Keratinocyte (primary cell): ENCODE measurements at regions not wholly inside any gene's neighbourhood (a gene's known extent, or its start where the extent isn't known, plus 50 kb on each side); places are given as distances from the start of the nearest gene placed in this dataset.

Experiments
- DNase-seq: peaks from one replicate; pipeline ENCODE4 v3.0.0-alpha.2; 2011; ENCODE audit warnings: low read depth, missing footprints, low spot score
- FAIRE-seq: peaks from 2 replicates; lab custom pipeline; 2011; peaks lifted over from hg19 to GRCh38; lab: Jason Lieb, UNC
- H2AFZ ChIP-seq: 2 replicates; pipeline ENCODE4 v1.6.0; 2012; ENCODE audit warnings: low read length, control low read depth, inconsistent platforms; ENCODE audit not compliant: control insufficient read depth
- H3K27ac ChIP-seq: 2 replicates; pipeline ENCODE4 v1.5.1; 2011; ENCODE audit warnings: low read length; ENCODE audit not compliant: control insufficient read depth, insufficient read depth
- H3K27me3 ChIP-seq: 3 replicates; pipeline ENCODE4 v1.6.0; 2011; ENCODE audit warnings: low read length; ENCODE audit not compliant: control insufficient read depth, insufficient read depth; ENCODE audit errors: extremely low read depth
- H3K36me3 ChIP-seq, 2 experiments: 2 replicates in 1 of 2; 3 replicates in 1 of 2; pipeline ENCODE4 v1.5.1; 2011; ENCODE audit warnings: low read length in 2 of 2, mild to moderate bottlenecking in 1 of 2; ENCODE audit not compliant: control insufficient read depth in 2 of 2, insufficient read depth in 2 of 2; ENCODE audit errors: extremely low read depth in 1 of 2
- H3K4me1 ChIP-seq: 3 replicates; pipeline ENCODE4 v1.5.1; 2011; ENCODE audit warnings: low read length; ENCODE audit not compliant: control insufficient read depth, insufficient read depth; ENCODE audit errors: extremely low read depth
- H3K4me2 ChIP-seq: 3 replicates; pipeline ENCODE4 v1.6.0; 2011; ENCODE audit warnings: low read depth, low read length; ENCODE audit not compliant: control insufficient read depth, insufficient read depth; ENCODE audit errors: extremely low read depth
- H3K4me3 ChIP-seq, 3 experiments: fragments of 200-600 bp in 1 of 3; sonication (generic) in 1 of 3; 2 replicates in 2 of 3; 3 replicates in 1 of 3; pipeline ENCODE4 v1.5.1; 2011 to 2016; ENCODE audit warnings: low read length in 3 of 3, mild to moderate bottlenecking in 3 of 3, control low read depth in 2 of 3, inconsistent platforms in 1 of 3, low read depth in 1 of 3, mixed read lengths in 1 of 3, mixed run types in 1 of 3, moderate library complexity in 1 of 3; ENCODE audit not compliant: control insufficient read depth in 2 of 3, insufficient read depth in 2 of 3; ENCODE audit errors: extremely low read depth in 1 of 3
- H3K79me2 ChIP-seq: 2 replicates; pipeline ENCODE4 v1.6.0; 2012; ENCODE audit warnings: low read length; ENCODE audit not compliant: control insufficient read depth, insufficient read depth
- H3K9ac ChIP-seq: 3 replicates; pipeline ENCODE4 v1.6.0; 2011; ENCODE audit warnings: low read length; ENCODE audit not compliant: control insufficient read depth, insufficient read depth; ENCODE audit errors: extremely low read depth
- H3K9me1 ChIP-seq: 3 replicates; pipeline ENCODE4 v1.6.0; 2011; ENCODE audit warnings: low read length; ENCODE audit not compliant: control insufficient read depth, insufficient read depth; ENCODE audit errors: extremely low read depth
- H3K9me3 ChIP-seq: 2 replicates; pipeline ENCODE4 v1.5.1; 2012; ENCODE audit warnings: low read depth, low read length; ENCODE audit not compliant: control insufficient read depth
- H4K20me1 ChIP-seq: 3 replicates; pipeline ENCODE4 v1.6.0; 2011; ENCODE audit warnings: low read length; ENCODE audit not compliant: control insufficient read depth, insufficient read depth; ENCODE audit errors: extremely low read depth
- CTCF ChIP-seq, 3 experiments: IDR thresholded peaks in 1 of 3; conservative IDR thresholded peaks in 1 of 3; optimal IDR thresholded peaks in 1 of 3; 2 replicates in 2 of 3; 3 replicates in 1 of 3; pipeline versions ENCODE3 to v1.5.1; 2011; ENCODE audit warnings: low read length in 3 of 3, mild to moderate bottlenecking in 3 of 3, moderate library complexity in 2 of 3, control low read depth in 1 of 3, inconsistent platforms in 1 of 3; ENCODE audit not compliant: insufficient read depth in 2 of 3; ENCODE audit errors: extremely low read depth in 1 of 3
- EZH2 ChIP-seq: IDR thresholded peaks from one replicate; pipeline ENCODE4 v1.6.1; 2012; ENCODE audit warnings: inconsistent platforms, mild to moderate bottlenecking, low read length, moderate library complexity
- dilution Hi-C: fragments of 300-500 bp; cut with MboI; formaldehyde crosslinking; loops from one replicate; pipeline ENCODE4 v1.7.0; 2020; ENCODE audit warnings: low sequenced_read_pairs; ENCODE audit not compliant: extremely low pct_ligation_motif_present

DNA sequence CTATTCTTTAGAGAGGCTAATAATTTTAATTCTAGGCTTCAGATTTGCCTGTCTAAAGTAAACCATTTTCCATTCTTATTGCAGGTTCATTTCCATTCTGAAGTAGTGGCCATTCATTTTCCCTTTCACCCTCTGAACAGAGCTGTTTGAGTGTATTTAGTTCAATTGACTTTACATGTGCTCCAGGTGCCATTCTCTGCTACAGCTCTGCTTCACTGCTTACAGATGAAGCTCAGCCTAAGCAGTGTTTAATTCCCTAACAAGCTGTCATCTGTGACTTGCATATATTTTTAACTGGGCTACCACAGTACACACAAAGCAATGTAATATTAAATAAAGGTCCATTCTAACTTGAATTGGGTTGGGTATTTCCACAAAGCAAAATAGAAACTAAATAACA, 1031.6 kb downstream of the KCNT2 start:
- DNase-seq (no peak), FAIRE-seq (no peak)
- Histone ChIP-seq H3K27me3 (no peaks in the 10 kb centered on the region), H3K4me1 (no peaks in the 10 kb centered on the region), H3K9me1 (no peaks in the 10 kb centered on the region), H4K20me1 (no peaks in the 10 kb centered on the region), H3K27ac (no peak overlapping the region), H3K36me3 (no peaks in the 10 kb centered on the region), H3K9ac (no peak overlapping the region), H3K4me2 (no peak overlapping the region), H3K79me2 (no peaks in the 10 kb centered on the region), H2AFZ (no peak overlapping the region), H3K4me3 (no peak overlapping the region), H3K9me3 (no peaks in the 10 kb centered on the region)
- TF ChIP-seq EZH2 (no peak), CTCF (optimal IDR thresholded peaks at IDR 0.05 in 1 of 3, IDR thresholded peaks at IDR 0.05 in 1 of 3, conservative IDR thresholded peaks at IDR 0.05 in 1 of 3; ENCODE audit: extremely low read depth in 1 of 3, insufficient read depth in 2 of 3, low read length in 3 of 3) (no peak)
- dilution Hi-C loops, result no loop called here

DNA sequence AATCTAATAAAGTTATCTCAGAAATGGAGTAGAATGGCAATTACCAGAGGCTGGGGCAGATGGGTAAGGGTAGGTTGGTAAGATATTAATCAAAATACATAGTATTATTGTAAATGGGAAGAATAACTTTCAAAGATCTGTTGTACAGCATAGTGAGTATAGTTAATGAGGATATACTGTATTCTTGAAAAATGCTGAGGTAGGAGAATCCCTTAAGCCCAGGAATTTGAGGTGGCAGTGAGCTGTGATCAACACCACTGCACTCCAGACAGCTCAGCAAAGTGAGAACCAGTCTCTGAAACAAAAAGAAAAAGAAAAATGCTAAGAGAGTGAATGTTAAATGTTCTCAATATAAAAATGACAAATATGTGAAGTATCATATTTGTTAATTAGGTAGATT, 1033.7 kb downstream of the KCNT2 start:
- no peak for DNase-seq
- no peak overlapping the region for H3K4me2 ChIP-seq
- no peak overlapping the region for H3K4me3 ChIP-seq
- no peaks in the 10 kb centered on the region for H3K9me3 ChIP-seq
- no peaks in the 10 kb centered on the region for H3K4me1 ChIP-seq
- dilution Hi-C loops, result no loop called here
- no peak overlapping the region for H3K9ac ChIP-seq
- no peaks in the 10 kb centered on the region for H3K9me1 ChIP-seq
- no peak for TF ChIP-seq EZH2
- TF ChIP-seq CTCF (optimal IDR thresholded peaks at IDR 0.05 in 1 of 3, IDR thresholded peaks at IDR 0.05 in 1 of 3, conservative IDR thresholded peaks at IDR 0.05 in 1 of 3; ENCODE audit: extremely low read depth in 1 of 3, insufficient read depth in 2 of 3, low read length in 3 of 3), result no peak
- H2AFZ ChIP-seq, result no peak overlapping the region
- FAIRE-seq, result no peak
- H3K79me2 ChIP-seq, result no peaks in the 10 kb centered on the region
- no peaks in the 10 kb centered on the region for H3K36me3 ChIP-seq
- no peaks in the 10 kb centered on the region for H4K20me1 ChIP-seq
- H3K27ac ChIP-seq, result no peak overlapping the region
- no peaks in the 10 kb centered on the region for H3K27me3 ChIP-seq
